Stimulated activated CD8-positive, alpha-beta memory T cell treated with anti-CD3 and anti-CD28 coated beads, Interleukin-15, amount 100 ng/mL, for 1 hour (primary cell): ENCODE measurements at regions not wholly inside any gene's neighbourhood (a gene's known extent, or its start where the extent isn't known, plus 50 kb on each side); places are given as distances from the start of the nearest gene placed in this dataset.
"Not testable (repeated sequence)": the region's sequence is repeated elsewhere in the genome, so short reads cannot be mapped to it uniquely, and the experiment has no call there.

Source experiments
- DNase-seq: peaks from one replicate; pipeline ENCODE4 v3.0.0-alpha.2; 2020; ENCODE audit warnings: low read depth

- no peak for DNase-seq
These were observed 181.7 kb downstream of the FAM43A start for GRCh38 chr3:194867270-194867983.

GRCh38 chr3:194868831-194869230 is 183.1 kb downstream of the FAM43A start:
- no peak for DNase-seq

GRCh38 chr3:194869482-194870169 is 183.9 kb downstream of the FAM43A start:
- no peak for DNase-seq

- no peak for DNase-seq
These were observed 184.9 kb downstream of the FAM43A start for GRCh38 chr3:194870394-194871110.

GRCh38 chr3:194871143-194871863 is 185.6 kb downstream of the FAM43A start:
- DNase-seq = no peak

DNA sequence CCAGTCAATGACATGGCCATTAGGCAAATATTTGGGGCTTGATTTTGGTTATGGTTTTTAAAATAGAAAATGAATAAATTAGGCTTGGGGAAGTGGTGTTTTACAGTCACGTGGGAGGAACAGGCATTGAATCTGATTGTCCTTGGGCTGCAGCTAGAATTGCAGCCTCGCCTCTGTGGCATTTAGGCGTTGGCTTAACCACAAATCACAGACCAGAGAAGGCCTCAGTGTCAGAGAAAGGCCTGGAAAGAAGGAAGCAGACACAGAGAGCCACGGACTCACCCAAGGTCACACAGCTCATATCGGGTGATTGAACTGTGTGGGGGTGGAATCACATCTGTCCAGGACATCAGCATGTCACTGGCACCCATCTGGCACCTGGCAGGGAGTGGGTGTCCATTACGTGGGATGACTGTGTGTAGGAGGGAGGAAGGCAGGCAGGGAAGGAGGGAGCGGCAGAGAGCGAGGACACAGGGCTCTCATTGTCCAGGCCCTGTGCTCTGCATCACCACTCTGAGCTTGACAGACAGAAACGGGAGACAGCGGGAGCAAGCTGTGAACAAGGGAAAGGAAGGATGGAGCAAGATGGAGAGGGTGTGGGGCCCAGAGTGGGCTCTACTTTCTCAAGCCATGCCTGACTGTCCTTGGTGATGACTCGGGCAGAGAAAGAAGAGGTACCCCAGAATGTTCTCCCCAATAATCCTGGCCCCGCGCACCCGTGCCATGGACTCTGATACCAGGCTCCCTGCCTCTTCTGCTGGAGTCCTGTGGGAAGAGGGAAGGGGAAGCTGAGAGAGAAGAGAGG is 186.4 kb downstream of the FAM43A start:
- no peak for DNase-seq

DNA sequence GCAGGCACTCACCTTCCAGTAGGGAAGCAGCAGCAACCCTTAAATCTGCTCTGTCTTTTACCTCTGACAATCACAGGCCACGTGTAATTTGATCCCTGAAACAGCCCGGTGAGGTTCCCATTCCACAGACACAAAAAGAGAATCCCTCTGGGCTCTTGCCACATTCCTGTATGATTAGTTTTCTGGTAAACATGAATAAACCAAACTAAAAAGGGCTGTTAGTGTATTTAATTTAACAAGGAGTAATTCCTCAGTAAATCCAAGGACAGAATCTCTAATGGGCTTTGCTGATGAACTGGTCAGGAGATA is 186.9 kb downstream of the FAM43A start:
- DNase-seq = no peak

DNA sequence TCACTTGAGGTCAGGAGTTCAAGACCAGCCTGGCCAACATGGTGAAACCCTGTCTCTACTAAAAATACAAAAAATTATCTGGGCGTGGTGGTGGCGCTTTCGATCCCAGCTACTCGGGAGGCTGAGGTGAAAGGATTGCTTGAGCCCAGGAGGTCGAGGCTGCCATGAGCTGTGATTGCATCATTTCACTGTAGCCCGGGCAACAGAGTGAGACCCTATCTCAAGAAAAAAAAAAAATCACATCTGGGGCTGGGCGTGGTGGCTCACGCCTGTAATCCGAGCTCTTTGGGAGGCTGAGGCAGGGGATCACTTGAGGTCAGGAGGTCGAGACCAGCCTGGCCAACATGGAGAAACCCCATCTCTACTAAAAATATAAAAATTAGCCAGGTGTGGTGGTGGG is 187.8 kb downstream of the FAM43A start:
- not testable (repeated sequence) for DNase-seq

- DNase-seq = no peak
These were observed 188.5 kb downstream of the FAM43A start for GRCh38 chr3:194874206-194874605.

GRCh38 chr3:194874783-194875182 is 189.1 kb downstream of the FAM43A start:
- no peak for DNase-seq

- no peak for DNase-seq
These were observed 190.1 kb downstream of the FAM43A start for GRCh38 chr3:194875581-194876402.

DNA sequence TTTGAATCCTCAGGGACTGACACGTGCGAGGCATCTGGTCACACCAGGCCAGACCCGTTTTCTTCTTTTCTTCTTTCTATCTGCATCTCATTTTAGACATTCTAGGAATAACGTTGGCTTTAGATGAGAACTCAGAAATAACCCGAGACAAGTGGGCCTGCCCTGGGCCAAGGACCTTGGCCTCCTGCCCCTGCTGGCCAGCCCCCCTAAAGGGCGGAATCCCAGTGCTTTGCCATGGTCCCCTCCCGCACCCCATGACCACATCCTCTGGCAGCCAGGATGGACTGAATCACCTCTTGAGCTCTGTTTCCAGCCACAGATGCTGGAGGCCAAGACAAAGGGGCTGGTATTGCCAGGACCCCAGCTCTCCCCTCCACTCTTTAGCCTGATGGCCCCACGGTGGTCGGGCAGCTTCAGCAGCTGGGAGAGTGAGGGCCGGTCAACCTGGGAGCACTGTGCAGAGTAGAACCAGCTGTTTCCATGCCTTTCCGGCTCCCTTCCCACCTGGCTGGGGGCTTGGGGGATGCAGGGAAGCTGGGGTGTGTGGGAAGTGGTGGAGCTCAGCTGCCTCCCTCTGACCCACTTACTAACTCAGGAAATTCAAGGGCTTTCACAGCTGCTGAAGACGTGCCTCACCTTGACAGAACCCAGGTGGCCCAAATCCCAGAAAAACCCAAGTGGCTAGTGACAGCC is 190.9 kb downstream of the FAM43A start:
- DNase-seq = no peak

GRCh38 chr3:194877291-194878119 is 191.8 kb downstream of the FAM43A start:
- no peak for DNase-seq

GRCh38 chr3:194879126-194879877 is 193.6 kb downstream of the FAM43A start:
- DNase-seq = no peak

GRCh38 chr3:194879991-194880939 is 194.6 kb downstream of the FAM43A start:
- no peak for DNase-seq

DNA sequence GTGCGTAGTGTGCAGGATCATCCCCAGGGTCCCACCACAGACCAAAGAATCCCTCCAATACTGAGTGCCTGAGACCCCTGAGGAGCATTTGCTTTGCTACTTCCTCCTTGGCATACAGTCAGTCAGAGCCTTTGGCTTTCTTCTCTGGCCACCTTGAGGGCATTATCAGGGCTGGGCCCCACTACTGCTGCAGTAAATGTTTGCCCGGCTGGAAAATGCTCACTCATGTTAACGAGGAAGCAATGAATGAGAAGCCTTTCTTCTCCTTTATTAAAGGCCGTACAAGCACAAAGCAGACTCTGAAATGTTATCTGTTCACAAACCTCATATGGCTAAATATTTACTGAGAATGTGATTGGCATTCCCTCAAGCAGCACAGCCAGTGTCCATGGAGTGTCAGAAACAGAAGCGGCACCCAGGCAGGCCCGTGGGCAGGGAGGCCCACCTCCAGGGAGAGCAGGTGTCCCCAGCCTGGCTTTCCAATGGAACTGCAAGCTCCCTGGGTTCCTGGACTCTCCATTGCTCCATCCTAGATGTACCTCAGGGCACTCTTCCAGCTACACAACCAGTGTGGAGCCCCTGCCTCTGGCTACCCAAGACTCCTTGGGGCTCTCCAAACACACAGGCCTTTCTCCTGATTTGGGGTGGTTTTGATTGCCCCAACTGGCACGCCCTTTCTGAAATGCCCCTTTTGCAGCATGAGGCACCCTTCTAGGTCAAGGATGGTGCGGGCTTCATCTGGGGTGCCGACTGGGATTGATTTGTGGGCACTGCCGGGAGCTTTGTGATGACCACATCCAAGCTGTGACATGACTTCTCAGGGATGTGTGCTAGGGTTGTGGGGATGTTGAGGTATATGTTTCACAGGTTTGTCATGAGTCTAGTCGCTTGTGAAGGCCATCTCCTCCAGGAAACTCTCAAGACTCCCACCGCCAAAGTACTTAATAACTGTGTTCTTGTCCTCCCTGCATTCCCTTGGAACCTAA is 195.6 kb downstream of the FAM43A start:
- no peak for DNase-seq
